RKO (cell line): ENCODE measurements at regions not wholly inside any gene's neighbourhood (a gene's known extent, or its start where the extent isn't known, plus 50 kb on each side); places are given as distances from the start of the nearest gene placed in this dataset.

Experiments used
- DNase-seq: peaks from one replicate; pipeline ENCODE4 v3.0.0-alpha.2; 2016; ENCODE audit warnings: low spot score

- no peak for DNase-seq
These were observed 467.7 kb downstream of the CDH11 start for GRCh38 chr16:64654178-64654577.

DNA sequence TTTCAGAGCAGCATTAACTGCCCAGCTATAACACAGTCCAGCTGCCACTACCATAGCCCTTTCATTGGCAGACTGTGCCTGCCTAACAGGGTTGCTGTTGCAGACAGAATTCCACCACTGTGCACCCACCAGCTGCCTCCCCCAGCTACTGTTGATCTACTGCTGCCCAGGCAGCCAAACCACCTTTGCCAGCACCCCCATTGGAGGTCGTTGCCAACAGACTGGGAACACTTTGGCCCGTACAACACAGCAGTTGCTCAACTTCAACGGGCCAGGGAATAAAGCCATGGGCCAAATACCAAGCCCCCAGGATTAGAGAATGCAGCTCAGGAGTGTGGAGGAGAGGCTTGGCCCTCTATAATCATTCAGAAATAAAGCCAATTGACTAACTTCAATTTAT is 473.6 kb downstream of the CDH11 start:
- no peak for DNase-seq

DNA sequence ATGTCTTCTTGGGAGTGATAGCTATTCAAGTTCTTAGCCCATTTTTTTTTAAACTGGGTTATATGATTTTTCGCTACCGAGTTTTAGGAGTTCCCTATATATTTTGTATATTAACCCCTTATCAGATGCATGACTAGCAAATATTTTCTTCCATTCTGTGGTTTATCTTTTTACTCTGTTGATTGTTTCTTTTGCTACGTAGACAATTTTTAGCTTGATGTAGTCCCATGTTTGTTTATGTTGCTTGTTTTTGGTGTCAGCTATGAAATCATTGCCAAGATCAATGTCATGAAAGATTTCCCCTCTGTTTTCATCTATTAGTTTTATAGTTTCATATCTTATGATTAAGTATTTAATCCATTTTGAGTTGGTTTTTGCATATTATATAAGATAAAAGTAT is 480.5 kb downstream of the CDH11 start:
- no peak for DNase-seq

GRCh38 chr16:64638766-64639165 is 483.1 kb downstream of the CDH11 start:
- no peak for DNase-seq

DNA sequence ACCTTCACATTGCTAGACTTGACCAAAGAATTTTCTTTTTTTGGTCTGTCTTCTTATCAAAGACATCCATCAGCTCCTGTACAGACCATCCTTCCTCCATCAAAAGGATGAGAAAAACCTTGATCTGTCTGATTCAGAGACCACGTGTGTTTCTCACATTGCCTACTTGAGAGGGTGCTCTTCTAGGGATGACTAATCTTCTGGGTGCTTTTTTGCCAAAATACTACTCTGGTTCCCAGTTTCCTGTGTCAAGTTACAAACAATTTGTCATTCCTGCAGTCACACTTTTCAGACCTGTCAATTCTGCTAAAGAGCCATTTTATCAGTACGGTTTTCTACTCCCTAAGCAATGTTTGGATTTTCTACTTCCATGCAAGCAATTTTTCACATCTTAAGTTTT is 492.2 kb downstream of the CDH11 start:
- peak; percentile 43 for DNase-seq

- no peak for DNase-seq
These were observed 494.1 kb downstream of the CDH11 start for GRCh38 chr16:64627781-64628180.

- no peak for DNase-seq
These were observed 494.6 kb downstream of the CDH11 start for GRCh38 chr16:64627288-64627687.

- DNase-seq, result no peak
These were observed 495.1 kb downstream of the CDH11 start for GRCh38 chr16:64626776-64627175.

DNA sequence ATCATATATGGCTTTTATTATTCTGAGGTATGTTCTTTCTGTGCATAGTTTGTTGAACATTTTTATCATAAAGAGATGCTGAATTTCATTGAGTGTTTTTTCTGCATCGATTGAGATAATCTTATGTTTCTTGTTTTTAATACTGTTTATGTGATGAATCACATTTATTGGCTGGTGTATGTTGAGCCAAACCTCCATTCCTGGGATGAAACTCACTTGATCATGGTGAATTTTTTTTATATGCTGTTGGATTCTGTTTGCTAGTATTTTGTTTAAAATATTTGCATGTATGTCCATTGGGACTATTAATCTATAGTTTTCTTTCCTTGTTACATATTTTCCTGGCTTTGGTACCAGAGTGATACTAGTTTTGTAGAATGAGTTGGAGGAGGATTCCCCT is 500.2 kb downstream of the CDH11 start:
- no peak for DNase-seq

DNA sequence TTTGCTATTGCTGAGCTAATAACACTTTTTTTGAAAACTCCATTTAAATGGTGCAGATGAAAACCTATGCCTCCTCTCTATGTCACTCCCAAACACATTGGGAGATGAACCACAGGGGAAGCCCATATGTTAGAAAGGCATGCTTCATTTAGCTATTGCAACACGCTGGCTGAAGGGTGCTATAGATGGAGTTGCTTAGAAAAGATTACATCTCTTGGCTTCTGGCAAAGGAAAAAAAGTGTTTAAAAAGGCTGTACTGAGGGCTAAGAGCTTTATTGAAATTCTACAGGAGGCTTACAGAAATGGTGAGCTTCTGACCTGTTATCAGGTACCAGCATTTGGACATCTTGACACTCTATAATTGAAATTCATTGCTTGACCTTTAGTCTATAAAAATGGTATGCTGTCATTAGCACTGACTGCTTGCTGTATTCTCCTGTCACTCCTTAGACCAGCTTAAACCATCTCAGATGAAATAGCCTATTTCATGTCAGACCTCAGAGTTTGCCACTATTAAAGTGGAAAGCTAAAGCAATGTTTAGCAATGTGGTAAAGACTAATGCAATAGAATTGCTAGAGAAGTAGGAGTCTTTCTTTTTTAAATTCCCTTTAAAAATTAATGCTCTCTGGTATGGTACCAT is 503.9 kb downstream of the CDH11 start:
- DNase-seq, result no peak

- DNase-seq, result no peak
These were observed 506.1 kb downstream of the CDH11 start for GRCh38 chr16:64615630-64616280.

DNA sequence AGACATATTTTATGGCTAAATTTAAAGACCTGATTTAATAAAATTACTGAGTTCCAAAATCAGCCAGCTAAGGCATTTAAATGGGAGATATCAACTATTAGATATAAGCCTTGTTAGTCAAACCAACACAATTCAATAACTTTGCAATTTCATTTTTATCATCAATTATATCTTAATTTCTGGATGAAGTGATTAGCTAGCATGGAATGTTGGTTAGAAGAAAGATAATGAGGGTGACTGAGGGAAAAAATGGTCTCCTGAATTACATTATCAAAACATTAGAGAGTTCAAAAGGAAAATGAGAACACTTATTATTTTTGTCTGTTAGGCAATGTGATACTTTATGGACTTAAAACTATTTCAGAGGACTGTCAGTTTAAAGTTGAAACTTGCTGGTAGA is 525.7 kb downstream of the CDH11 start:
- no peak for DNase-seq

GRCh38 chr16:64590513-64590912 is 531.4 kb downstream of the CDH11 start:
- peak; percentile 3 for DNase-seq

DNA sequence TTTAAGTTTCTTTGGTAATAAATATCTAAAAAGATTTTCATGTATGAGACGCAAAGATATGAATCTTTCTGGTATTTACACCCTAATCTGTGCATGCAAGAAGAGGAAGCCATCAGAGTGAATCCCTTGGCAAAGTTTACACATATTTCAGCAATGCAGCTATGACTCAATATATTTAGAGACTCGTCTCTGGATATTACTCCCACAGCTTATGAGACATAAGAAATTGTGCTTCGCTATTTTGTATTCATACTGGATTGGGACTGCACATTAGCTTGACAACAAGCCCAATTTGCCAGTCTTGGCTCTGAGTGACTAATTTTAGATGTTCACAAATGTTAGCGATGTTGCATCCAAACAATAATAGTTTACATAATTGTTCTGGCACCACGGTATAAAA is 532.0 kb downstream of the CDH11 start:
- peak; percentile 37 for DNase-seq

GRCh38 chr16:64586781-64587180 is 535.1 kb downstream of the CDH11 start:
- DNase-seq, result no peak

DNA sequence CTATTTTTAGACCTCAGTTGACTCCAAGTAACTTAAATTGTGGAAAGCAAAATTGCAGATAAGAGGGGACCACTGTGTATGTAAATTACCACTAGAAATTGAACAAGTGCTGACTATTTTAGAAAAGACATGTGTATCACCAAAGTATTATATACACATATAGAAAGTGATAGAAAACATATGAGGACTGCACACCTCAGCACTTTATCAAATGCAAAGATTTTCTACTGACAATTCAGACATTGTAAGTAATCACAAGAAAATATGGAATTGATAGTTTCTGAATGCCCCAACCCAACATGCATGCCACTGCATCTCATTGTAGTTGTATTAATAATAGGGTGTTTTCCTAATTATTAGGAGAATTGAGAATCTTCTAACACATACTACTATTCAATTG is 536.5 kb downstream of the CDH11 start:
- no peak for DNase-seq

- no peak for DNase-seq
These were observed 541.3 kb downstream of the CDH11 start for GRCh38 chr16:64580558-64580957.

- no peak for DNase-seq
These were observed 542.2 kb downstream of the CDH11 start for GRCh38 chr16:64579712-64580111.

DNA sequence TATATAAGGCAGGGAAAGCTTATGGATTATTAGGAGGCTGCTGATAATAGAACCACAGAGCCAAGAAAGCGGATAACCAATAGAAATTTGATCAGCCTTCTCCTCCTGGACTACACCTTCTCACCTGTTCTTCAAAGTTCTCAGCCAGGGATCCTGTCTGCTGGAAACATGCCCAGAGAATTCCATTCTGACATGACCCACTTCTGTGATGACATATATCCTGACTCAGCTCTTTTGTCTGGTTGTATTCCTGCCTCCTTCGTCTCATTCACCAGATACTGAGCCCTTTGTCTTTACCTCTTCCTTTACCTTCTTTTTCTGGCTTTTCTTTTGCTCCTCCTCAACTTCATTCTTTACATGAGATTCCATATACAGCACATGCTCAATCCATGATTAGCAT is 576.1 kb downstream of the CDH11 start:
- no peak for DNase-seq

GRCh38 chr16:64544859-64545258 is 577.0 kb downstream of the CDH11 start:
- no peak for DNase-seq

GRCh38 chr16:64543441-64543840 is 578.4 kb downstream of the CDH11 start:
- no peak for DNase-seq

DNA sequence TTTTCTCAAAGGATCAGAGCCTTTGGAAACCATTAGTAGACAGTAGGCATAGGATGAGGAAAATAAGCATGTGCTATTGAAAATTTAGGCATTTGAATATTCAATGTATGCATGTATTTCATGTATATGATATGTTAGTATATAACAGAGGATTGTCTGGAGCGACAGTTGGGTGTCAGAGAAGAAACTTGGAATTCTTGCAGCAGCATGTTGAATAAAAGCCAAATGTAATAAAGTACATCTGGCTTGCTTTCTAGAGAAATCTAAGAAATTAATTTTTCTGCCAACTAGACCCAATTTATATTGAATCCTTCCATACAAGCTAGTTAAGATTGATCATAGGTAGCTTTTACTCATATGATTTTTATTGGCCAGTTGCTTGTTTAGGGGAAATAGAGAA is 578.8 kb downstream of the CDH11 start:
- DNase-seq, result no peak

- no peak for DNase-seq
These were observed 579.7 kb downstream of the CDH11 start for GRCh38 chr16:64542152-64542551.

DNA sequence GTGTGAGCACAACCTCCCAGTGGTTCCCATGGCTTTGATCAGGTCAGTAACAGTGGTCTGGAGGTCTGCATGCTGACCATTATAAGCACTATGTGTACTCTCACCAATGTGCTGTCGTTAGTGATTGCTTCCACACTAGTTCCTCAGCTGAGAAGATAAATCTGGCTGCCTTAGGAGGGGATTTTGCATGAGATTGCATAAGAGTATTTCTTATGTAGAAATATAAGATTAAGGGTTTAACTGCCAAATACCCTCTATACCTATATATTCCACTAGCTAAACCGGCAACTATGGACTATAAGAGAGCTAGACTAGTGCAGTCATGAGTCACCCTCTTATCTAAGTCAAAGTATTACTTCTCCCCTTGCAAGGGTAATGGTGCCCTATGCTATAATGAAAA is 580.2 kb downstream of the CDH11 start:
- DNase-seq, result no peak
